ENCODE measurements at regions not wholly inside any gene's neighbourhood (a gene's known extent, or its start where the extent isn't known, plus 50 kb on each side); places are given as distances from the start of the nearest gene placed in this dataset.

DNA sequence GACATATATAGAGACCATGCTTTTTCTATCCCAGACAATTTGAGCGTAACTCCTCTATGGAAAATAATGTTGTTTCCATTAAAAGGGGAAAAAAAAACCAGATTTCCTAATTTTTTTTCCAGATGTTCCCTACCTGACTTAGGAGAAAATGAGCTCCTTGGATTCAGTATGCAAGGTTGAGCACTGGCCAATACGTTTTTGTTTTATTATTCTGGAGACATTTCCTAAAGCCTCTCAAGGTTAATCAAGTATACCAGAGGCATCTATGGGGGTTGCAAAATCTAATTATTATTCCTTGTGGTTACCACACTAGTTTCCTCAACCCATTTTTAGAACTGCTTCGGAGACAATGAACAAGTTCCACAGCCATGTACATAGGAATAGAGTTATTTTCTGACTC lies 291.3 kb downstream of the SLC16A7 start:
- H3K36me3 Mint-ChIP-seq (ENCODE audit: low read depth): no peaks in the 10 kb centered on the region
- no peak overlapping the region for H3K4me3 Mint-ChIP-seq
- no peak for ATAC-seq (replicated peaks)
- H3K9me3 Mint-ChIP-seq: no peaks in the 10 kb centered on the region
- no peak overlapping the region for H3K27ac Mint-ChIP-seq
- H3K4me1 Mint-ChIP-seq: no peaks in the 10 kb centered on the region
- peaks cover 2% of the 10 kb centered on the region for H3K27me3 Mint-ChIP-seq

DNA sequence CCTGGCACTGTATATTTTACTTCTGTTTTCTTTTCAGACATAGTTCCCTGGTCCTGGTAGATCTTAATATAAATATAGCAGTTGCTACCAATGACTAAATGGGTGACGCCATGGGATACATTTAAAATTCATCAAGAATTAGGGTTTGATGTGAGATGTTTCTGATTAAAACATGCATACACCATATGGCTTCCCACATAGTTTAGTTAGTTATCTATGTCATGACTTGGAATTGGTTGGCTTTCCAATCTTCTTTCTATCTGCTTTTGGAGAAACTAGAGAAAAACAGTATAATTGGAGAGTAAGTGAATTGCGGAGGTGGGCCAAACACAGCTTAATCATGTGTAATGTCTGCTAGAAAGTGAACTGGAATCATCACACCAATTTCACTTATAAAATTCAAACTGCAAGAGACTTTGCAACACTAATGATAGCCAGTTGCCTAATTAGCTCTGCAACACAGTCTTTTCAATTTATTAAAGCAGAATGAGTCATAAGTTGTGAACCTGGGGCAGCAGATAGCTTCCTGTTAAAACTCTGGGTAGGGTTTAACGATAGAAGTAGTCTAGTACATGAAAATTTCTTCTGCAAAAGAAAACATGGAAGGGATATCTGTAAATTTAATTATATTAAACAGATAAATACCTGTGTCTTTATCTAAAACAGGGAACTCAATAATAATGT lies 295.2 kb downstream of the SLC16A7 start:
- Mint-ChIP-seq H3K4me1 (no peaks in the 10 kb centered on the region), H3K4me3 (no peak overlapping the region), H3K27ac (no peak overlapping the region), H3K27me3 (peaks cover 2% of the 10 kb centered on the region), H3K36me3 (ENCODE audit: low read depth) (no peaks in the 10 kb centered on the region), H3K9me3 (no peaks in the 10 kb centered on the region)
- no peak for ATAC-seq (replicated peaks)

DNA sequence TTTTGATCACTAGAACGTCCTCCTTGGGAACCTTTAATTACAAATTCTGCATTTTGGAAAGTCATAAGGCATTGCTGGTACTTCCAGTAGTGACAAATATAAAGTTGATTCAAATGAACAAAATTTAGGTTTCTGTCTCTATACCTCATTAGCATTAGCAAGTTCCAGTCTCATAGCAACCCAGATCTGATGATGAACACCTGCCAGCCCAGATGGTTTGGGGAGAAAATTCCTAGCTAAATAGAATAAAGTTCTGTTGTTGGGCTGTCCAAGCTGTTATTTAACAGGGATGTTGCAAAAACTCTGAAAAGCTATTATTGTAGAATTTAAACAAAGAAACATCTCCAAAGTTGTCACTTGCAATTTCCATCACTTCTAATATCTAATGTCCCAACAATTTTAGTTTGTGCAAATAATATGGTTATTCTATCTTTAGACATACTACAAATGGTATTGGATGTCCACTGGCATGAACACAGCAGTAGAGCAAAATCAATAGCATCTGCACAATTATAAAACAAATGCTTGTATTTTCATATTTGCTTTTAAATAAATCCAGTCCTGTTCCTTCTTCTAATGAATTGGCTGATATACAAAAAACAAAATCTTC lies 299.4 kb downstream of the SLC16A7 start:
- peaks cover 2% of the 10 kb centered on the region for H3K27me3 Mint-ChIP-seq
- no peak overlapping the region for H3K27ac Mint-ChIP-seq
- no peaks in the 10 kb centered on the region for H3K4me1 Mint-ChIP-seq
- no peak overlapping the region for H3K4me3 Mint-ChIP-seq
- H3K9me3 Mint-ChIP-seq: no peaks in the 10 kb centered on the region
- no peak for ATAC-seq (replicated peaks)
- no peaks in the 10 kb centered on the region for H3K36me3 Mint-ChIP-seq (ENCODE audit: low read depth)

- Mint-ChIP-seq H3K27ac (no peak overlapping the region), H3K4me3 (no peak overlapping the region), H3K4me1 (no peaks in the 10 kb centered on the region), H3K36me3 (ENCODE audit: low read depth) (no peaks in the 10 kb centered on the region), H3K9me3 (no peaks in the 10 kb centered on the region), H3K27me3 (no peaks in the 10 kb centered on the region)
- no peak for ATAC-seq (replicated peaks)
Measured at GRCh38 chr12:59904874-59905521, 309.2 kb downstream of the SLC16A7 start.

GRCh38 chr12:59911516-59911915 lies 315.7 kb downstream of the SLC16A7 start:
- Mint-ChIP-seq H3K36me3 (ENCODE audit: low read depth) (no peaks in the 10 kb centered on the region), H3K4me1 (no peaks in the 10 kb centered on the region), H3K4me3 (no peak overlapping the region), H3K27ac (no peak overlapping the region), H3K9me3 (no peaks in the 10 kb centered on the region), H3K27me3 (no peaks in the 10 kb centered on the region)
- ATAC-seq (replicated peaks): no peak

- Mint-ChIP-seq H3K9me3 (no peaks in the 10 kb centered on the region), H3K27me3 (no peaks in the 10 kb centered on the region), H3K4me3 (no peak overlapping the region), H3K36me3 (ENCODE audit: low read depth) (no peaks in the 10 kb centered on the region), H3K27ac (no peak overlapping the region), H3K4me1 (no peaks in the 10 kb centered on the region)
- no peak for ATAC-seq (replicated peaks)
Measured at GRCh38 chr12:59916988-59917387, 321.2 kb downstream of the SLC16A7 start.

- H3K9me3 Mint-ChIP-seq: no peaks in the 10 kb centered on the region
- H3K27ac Mint-ChIP-seq: no peak overlapping the region
Measured at GRCh38 chr12:59927032-59927431, 331.2 kb downstream of the SLC16A7 start.

GRCh38 chr12:59928416-59928815 lies 332.6 kb downstream of the SLC16A7 start:
- H3K27me3 Mint-ChIP-seq: no peaks in the 10 kb centered on the region

More at GRCh38 chr12:59927032-59927431, 331.2 kb downstream of the SLC16A7 start:
- no peak overlapping the region for H3K4me3 Mint-ChIP-seq
- H3K36me3 Mint-ChIP-seq (ENCODE audit: low read depth): no peaks in the 10 kb centered on the region
- no peaks in the 10 kb centered on the region for H3K27me3 Mint-ChIP-seq
- H3K4me1 Mint-ChIP-seq: no peaks in the 10 kb centered on the region
- ATAC-seq (replicated peaks): no peak

GRCh38 chr12:59929110-59929509 lies 333.3 kb downstream of the SLC16A7 start:
- no peak for ATAC-seq (replicated peaks)
- H3K9me3 Mint-ChIP-seq: no peaks in the 10 kb centered on the region

More at GRCh38 chr12:59928416-59928815, 332.6 kb downstream of the SLC16A7 start:
- Mint-ChIP-seq H3K36me3 (ENCODE audit: low read depth) (no peaks in the 10 kb centered on the region), H3K4me3 (no peak overlapping the region), H3K27ac (no peak overlapping the region), H3K9me3 (no peaks in the 10 kb centered on the region), H3K4me1 (no peaks in the 10 kb centered on the region)
- no peak for ATAC-seq (replicated peaks)

DNA sequence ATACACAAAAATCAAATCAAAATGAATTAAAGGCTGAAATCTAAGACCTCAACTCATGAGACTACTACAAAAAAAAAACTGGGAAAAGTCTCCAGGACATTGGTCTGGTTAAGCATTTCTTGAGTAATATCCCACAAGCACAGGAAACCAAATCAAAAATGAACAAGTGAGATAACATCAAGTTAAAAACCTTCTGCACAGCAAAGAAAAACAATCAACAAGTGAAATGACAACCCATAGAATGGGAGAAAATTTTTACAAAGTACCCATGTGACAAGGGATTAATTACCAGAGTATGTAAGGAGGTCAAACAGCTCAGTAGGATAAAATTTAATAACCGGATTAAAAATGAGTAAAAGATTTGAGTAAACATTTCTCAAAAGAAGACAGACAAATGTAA lies 338.7 kb downstream of the SLC16A7 start:
- Mint-ChIP-seq H3K27me3 (no peaks in the 10 kb centered on the region), H3K4me3 (no peak overlapping the region), H3K27ac (no peak overlapping the region), H3K4me1 (no peaks in the 10 kb centered on the region), H3K36me3 (ENCODE audit: low read depth) (no peaks in the 10 kb centered on the region), H3K9me3 (peaks cover 4% of the 10 kb centered on the region)
- no peak for ATAC-seq (replicated peaks)

More at GRCh38 chr12:59929110-59929509, 333.3 kb downstream of the SLC16A7 start:
- H3K27me3 Mint-ChIP-seq: no peaks in the 10 kb centered on the region
- H3K36me3 Mint-ChIP-seq (ENCODE audit: low read depth): no peaks in the 10 kb centered on the region
- H3K4me1 Mint-ChIP-seq: no peaks in the 10 kb centered on the region
- H3K4me3 Mint-ChIP-seq: no peak overlapping the region
- H3K27ac Mint-ChIP-seq: no peak overlapping the region

- H3K27ac Mint-ChIP-seq: no peak overlapping the region
- H3K9me3 Mint-ChIP-seq: peaks cover 4% of the 10 kb centered on the region
- no peaks in the 10 kb centered on the region for H3K36me3 Mint-ChIP-seq (ENCODE audit: low read depth)
- no peak for ATAC-seq (replicated peaks)
- H3K27me3 Mint-ChIP-seq: no peaks in the 10 kb centered on the region
- no peak overlapping the region for H3K4me3 Mint-ChIP-seq
- no peaks in the 10 kb centered on the region for H3K4me1 Mint-ChIP-seq
Measured at GRCh38 chr12:59936534-59936933, 340.7 kb downstream of the SLC16A7 start.

DNA sequence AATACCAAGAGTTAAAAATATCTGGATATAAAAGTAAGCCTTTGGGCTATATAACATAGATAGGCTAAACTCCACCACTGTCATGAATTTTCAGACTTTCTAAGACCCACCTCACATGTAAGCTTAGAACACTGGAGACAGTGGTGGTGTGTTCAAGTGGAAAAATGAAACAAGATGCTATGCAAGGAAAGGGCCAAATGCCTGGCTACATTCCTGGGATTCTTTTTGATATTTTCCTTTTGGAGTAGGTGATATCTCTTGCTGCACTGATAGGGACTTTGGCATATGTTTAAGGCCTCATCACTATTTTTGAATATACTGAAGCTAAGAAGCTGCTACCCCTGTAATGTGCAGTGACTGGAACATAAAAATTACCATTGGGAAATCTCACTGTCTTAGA lies 341.3 kb downstream of the SLC16A7 start:
- peaks cover 4% of the 10 kb centered on the region for H3K9me3 Mint-ChIP-seq
- no peaks in the 10 kb centered on the region for H3K27me3 Mint-ChIP-seq
- H3K4me3 Mint-ChIP-seq: no peak overlapping the region
- no peak for ATAC-seq (replicated peaks)
- H3K4me1 Mint-ChIP-seq: no peaks in the 10 kb centered on the region
- no peaks in the 10 kb centered on the region for H3K36me3 Mint-ChIP-seq (ENCODE audit: low read depth)
- H3K27ac Mint-ChIP-seq: no peak overlapping the region

DNA sequence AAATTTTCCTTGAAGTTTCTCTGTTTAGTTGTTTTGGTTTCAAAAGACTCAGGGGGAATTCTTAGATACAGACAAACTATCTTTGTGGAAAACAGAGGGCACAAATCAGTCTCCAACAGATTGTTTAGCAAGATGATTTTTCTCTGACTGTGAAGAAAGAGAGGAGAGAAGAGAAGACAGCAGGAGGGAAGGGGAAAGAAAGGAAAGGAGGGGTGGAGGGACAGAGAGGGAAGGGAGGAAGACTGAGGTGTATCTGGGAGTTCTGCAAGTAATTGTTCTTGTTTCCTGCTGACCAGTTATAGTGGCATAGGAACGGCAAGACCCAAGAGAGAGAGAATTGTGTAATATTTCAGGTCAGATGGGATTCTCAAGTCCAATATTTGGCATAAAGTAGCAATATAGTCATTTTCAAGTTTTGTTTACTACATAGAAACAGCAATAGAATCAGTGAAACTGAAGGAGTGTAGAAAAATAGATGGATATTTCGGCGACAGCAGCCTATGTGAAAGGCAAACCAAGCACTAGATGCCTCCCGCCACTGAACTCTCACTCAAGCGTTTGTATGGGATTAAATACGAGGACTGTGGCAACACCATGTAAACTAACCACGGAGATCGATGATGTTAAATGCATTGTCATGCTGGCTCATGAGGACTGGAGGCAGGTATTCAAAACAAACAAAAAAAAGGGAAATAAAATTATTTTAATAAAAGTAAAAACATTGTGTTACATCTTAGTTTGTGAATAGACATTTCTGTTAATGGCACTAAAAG lies 342.5 kb downstream of the SLC16A7 start:
- peaks cover 4% of the 10 kb centered on the region for H3K9me3 Mint-ChIP-seq
- H3K36me3 Mint-ChIP-seq (ENCODE audit: low read depth): no peaks in the 10 kb centered on the region
- H3K27ac Mint-ChIP-seq: no peak overlapping the region
- ATAC-seq (replicated peaks): no peak
- H3K27me3 Mint-ChIP-seq: no peaks in the 10 kb centered on the region
- no peaks in the 10 kb centered on the region for H3K4me1 Mint-ChIP-seq
- H3K4me3 Mint-ChIP-seq: no peak overlapping the region

DNA sequence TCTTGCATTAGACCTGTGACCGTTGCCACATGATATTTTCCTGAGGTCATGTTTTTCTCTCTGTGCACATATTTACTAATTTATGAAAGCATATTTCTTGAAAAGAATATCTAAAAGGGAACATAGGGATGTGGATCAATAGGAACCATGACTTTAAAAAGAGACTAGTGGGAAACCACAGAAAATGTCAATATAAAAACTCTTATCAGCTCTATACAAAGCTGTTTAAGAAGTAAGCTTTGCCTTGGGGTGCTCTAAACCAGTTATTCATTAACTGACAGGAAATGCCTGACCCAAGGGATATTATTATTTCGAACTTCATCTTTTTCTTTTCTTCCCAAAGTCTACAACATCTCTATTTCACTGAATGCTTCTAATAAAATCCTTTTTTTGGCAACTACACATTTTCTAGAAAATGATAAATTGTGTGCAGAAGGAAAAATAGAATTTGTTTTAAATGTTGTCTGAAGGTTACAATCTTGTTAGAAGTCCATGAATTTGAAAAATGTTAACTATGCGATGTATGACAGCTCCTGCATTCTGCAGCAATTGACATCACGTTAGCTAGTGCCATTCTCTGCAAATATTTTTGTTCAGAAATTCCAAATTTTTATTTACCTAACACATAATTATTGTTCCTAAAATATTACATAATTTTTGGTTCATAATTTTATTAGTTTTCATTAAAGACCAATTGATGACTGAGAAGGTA lies 345.0 kb downstream of the SLC16A7 start:
- H3K36me3 Mint-ChIP-seq (ENCODE audit: low read depth): no peaks in the 10 kb centered on the region
- H3K27ac Mint-ChIP-seq: no peak overlapping the region
- no peaks in the 10 kb centered on the region for H3K4me1 Mint-ChIP-seq
- no peaks in the 10 kb centered on the region for H3K27me3 Mint-ChIP-seq
- peaks cover 4% of the 10 kb centered on the region for H3K9me3 Mint-ChIP-seq
- no peak for ATAC-seq (replicated peaks)
- no peak overlapping the region for H3K4me3 Mint-ChIP-seq

Data from activated T-helper 17 cell treated with anti-CD3 and anti-CD28 coated beads, Interleukin-2, amount 50 U/mL, for 72 hours (primary cell).